ENCODE measurements at regions not wholly inside any gene's neighbourhood (a gene's known extent, or its start where the extent isn't known, plus 50 kb on each side); places are given as distances from the start of the nearest gene placed in this dataset.

- TF ChIP-seq CTCF (conservative IDR thresholded peaks at IDR 0.05; ENCODE audit: low read length) (no peak), EZH2phosphoT487 (IDR thresholded peaks at IDR 0.05; ENCODE audit: borderline replicate concordance) (no peak)
Measured at GRCh38 chr2:57776916-57777315, 269.7 kb upstream of the VRK2 start.
